ENCODE measurements at regions not wholly inside any gene's neighbourhood (a gene's known extent, or its start where the extent isn't known, plus 50 kb on each side); places are given as distances from the start of the nearest gene placed in this dataset.

GRCh38 chr5:174312270-174312617 is 266.7 kb downstream of the NSG2 start:
- TF ChIP-seq CTCF (IDR thresholded peaks at IDR 0.05) (peak in 1 of 3 donors; percentile 6), POLR2A (IDR thresholded peaks at IDR 0.05) (no peak), POLR2AphosphoS5 (IDR thresholded peaks at IDR 0.05) (no peak)
